Keratinocyte (primary cell): ENCODE measurements at regions not wholly inside any gene's neighbourhood (a gene's known extent, or its start where the extent isn't known, plus 50 kb on each side); places are given as distances from the start of the nearest gene placed in this dataset.

ENCODE experiments used
- CTCF ChIP-seq, 3 experiments: IDR thresholded peaks in 1 of 3; conservative IDR thresholded peaks in 1 of 3; optimal IDR thresholded peaks in 1 of 3; 2 replicates in 2 of 3; 3 replicates in 1 of 3; pipeline versions ENCODE3 to v1.5.1; 2011; ENCODE audit warnings: low read length in 3 of 3, mild to moderate bottlenecking in 3 of 3, moderate library complexity in 2 of 3, control low read depth in 1 of 3, inconsistent platforms in 1 of 3; ENCODE audit not compliant: insufficient read depth in 2 of 3; ENCODE audit errors: extremely low read depth in 1 of 3
- EZH2 ChIP-seq: IDR thresholded peaks from one replicate; pipeline ENCODE4 v1.6.1; 2012; ENCODE audit warnings: inconsistent platforms, mild to moderate bottlenecking, low read length, moderate library complexity

DNA sequence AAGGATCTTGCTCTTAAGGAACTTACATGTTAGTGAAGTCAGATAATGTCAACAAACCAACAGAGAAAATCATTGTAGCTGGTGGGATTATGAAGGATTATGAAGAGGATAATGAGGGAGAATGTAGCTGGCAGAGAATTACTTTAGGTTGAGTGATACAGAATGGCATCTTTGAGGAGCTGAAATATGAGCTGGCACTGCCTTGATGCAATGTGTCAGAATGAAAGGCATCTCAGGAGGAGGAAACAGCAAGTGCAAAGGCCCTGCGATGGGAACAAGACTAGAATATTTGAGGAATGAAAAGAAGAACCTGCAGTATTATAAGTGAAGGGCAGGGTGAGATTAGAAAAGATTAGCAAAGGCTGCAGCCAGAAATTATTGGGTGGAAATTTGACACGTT, 237.2 kb upstream of the ADAMTS9 start:
- TF ChIP-seq CTCF (optimal IDR thresholded peaks at IDR 0.05 in 1 of 3, IDR thresholded peaks at IDR 0.05 in 1 of 3, conservative IDR thresholded peaks at IDR 0.05 in 1 of 3; ENCODE audit: extremely low read depth in 1 of 3, insufficient read depth in 2 of 3, low read length in 3 of 3) (no peak), EZH2 (no peak)
